HG03469 (cell line): ENCODE measurements at regions not wholly inside any gene's neighbourhood (a gene's known extent, or its start where the extent isn't known, plus 50 kb on each side); places are given as distances from the start of the nearest gene placed in this dataset.
"Not testable (repeated sequence)": the region's sequence is repeated elsewhere in the genome, so short reads cannot be mapped to it uniquely, and the experiment has no call there.

Experiments used
- ATAC-seq: cut with Tn5 transposase; IDR thresholded peaks from one replicate; pipeline ENCODE4 v1.9.1; 2021; ENCODE audit warnings: mild to moderate bottlenecking, moderate library complexity, moderate number of reproducible peaks; ENCODE audit not compliant: unreplicated experiment

DNA sequence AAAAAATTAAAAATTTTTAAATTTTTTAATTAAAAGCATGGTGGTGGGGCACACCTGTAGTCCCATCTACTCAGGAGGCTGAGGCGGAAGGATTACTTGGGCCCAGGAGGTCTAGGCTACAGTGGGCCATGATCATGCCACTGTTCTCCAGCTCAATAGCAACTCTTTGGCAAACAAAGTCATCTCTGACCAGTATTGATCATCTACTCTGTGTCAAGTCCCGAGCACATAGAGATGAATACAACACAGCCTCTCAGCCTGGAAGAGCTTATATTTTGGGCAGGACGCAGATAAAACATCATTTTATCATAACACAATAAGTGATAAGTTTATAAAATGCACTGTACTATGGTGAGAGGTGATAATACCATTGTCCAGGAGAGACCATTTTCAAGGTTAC lies 281.6 kb upstream of the GADL1 start:
- no peak for ATAC-seq

DNA sequence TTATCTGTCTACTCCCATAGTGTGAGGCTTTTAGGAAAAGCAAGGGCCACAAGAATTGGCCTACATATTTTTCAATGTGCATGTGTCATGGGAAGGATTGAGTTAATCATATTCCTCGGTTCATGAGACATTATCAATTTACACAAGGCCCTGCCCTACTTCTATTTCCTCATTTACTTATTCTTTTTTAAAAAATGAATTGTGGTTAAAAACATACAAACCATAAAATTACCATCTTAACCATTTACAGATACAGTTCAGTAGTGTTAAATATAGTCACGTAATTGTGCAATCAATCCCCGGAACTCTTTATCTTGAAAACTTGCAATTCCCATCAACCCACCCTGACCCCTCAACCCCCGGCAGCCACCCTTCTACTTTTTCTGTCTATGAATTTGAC lies 284.0 kb upstream of the GADL1 start:
- ATAC-seq = no peak

DNA sequence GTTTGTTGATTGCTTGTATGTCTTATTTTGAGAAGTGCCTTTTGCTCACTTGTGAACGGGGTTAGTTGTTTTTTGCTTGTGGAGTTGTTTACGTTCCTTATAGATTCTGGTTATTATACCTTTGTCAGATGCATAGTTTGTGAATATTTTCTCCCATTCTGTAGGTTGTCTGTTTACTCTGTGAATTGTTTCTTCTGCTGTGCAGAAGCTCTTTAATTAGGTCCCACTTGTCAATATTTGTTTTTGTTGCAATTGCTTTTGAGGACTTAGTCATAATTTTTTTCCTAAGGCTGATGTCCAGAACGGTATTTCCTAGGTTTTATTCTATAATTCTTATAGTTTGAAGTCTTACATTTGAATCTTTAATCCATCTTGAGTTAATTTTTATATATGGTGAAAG lies 285.3 kb upstream of the GADL1 start:
- ATAC-seq = no peak

DNA sequence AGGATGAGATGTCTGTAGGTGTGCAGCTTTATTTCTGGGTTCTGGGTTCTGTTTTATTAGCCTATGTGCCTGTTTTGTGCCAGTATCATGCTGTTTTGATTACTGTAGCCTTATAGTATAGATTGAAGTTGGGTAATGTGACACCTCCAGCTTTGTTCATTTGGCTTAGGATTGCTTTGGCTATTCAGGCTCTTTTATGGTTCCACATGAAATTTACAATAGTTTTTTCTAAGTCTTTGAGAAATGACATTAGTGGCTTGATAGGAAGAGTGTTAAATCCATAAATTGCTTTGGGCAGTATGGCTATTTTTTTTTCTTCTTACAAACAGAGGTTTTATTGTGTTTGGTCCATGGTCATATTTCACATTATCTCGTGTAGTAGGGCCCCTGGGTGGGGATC lies 285.8 kb upstream of the GADL1 start:
- ATAC-seq = no peak

DNA sequence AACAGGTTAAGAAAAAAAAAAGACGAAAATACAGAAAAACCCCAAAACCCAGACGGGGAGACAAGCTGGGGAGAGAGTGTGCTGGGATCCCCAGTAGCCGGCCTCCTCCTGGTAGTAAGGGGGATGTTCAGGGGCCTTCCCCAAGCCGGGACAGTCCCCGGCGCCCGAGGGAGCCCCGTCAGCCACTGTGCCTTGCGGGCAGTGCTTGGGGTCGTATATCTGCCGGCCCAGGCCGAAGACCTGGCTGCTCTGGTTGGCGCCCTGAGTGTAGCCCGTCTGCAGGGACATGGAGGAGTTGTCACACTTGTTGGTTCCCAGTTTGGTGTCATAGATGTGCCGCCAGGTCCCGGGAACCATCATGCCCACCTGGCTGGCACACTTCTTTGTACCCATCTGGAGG lies 287.2 kb upstream of the GADL1 start:
- no peak for ATAC-seq

DNA sequence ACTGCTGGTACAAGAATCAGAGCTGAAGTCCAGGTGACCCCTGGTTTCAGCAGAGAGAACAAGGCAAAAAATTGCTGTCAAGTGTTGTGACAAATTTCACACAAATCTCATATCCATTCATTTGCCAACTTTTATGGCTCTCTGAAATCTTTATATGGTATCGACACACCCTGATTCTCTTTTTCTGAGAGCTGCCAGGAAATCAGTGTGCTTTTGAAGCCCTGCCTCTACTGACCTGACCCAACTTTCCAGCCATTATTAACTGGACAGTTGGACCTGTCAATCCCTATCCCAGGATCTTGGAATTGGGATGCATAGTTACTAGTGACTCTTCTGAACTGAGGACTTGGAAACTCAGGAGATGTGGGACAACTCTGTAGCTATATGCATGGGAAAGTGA lies 288.2 kb upstream of the GADL1 start:
- ATAC-seq = no peak

DNA sequence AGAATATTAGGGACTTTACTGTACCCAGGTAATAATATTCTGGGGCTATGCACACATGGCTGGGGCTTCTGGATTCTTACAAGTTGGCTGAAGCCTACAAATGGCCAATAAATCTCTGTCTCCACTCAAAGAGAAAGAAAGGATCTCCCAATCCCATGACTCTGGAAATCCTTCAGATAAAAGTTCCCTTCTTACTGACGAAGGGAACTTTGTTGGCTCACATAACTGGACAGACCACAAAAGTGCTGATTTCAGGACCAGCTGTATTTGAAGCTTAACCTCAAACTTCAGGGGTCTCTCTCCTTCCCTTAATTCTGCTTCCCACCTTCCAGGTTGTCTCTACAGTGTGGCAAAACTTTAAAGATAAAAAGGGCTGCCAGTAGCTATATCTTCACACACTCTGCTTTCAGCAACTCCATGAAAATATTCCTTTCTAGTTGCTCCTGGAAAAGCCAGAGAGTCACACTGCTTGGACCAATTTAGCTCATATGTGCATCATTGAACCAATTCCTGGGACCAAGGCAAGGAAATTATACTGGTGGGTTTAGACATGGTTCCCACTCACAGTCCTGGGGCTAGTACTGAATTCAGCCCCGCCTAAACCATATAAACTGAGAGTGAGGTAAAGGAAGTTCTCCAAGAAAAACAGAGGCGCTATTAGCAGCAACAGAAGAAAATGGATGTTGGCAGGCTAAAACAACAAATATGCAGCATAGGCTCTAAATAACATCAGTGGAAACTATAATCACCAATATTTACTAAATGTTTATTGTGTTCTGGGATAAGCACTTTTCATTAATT lies 290.0 kb upstream of the GADL1 start:
- ATAC-seq = no peak

DNA sequence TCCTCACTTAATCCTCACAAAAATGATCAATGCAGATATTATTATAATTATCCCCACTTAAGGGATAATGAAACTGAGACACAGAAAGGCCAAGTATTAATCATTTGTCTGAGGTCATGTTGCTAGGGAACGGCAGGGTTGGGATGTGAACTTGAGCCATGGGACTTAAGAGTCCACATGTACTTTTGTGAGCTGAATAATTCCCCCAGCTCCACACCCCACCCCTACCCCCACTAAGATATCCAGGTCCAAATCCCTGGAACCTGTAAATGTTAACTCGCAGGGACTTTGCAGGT lies 290.5 kb upstream of the GADL1 start:
- ATAC-seq = no peak

DNA sequence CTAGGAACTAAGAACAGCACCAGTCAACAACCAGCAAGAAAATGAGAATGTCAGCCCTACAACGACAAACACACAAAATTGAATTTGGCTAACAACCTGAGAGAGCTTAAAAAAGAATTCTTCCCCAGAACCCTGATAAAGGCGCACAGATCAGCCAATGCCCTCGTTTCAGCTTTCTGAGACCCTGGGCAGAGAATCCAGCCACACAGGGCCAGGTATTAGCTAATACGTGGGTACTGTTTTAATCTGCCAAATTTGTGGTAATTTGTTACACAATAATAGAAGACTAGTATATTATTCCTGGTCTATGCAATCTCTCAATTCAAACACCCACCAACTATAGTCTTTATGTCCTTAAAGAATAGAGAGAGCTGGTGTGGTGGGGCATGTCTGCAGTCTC lies 291.6 kb upstream of the GADL1 start:
- ATAC-seq = no peak

DNA sequence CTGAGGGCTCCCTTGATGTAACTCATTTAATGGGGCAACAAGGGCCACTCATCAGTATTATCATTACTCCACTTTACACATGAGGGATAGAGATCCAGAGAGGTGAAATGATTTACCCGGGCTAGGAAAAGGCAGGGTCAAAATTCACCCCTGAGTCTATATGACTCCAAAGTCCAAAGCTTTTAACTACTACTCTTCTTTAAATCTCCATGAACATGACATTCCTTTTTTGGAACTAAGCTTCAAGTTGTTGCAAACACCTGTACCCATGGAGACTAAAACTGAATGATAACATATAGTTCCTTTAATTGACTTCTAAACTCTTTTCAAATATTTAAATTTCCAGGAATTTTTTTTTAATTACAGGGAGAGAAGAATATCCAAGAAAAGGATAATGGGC lies 292.9 kb upstream of the GADL1 start:
- ATAC-seq = no peak

DNA sequence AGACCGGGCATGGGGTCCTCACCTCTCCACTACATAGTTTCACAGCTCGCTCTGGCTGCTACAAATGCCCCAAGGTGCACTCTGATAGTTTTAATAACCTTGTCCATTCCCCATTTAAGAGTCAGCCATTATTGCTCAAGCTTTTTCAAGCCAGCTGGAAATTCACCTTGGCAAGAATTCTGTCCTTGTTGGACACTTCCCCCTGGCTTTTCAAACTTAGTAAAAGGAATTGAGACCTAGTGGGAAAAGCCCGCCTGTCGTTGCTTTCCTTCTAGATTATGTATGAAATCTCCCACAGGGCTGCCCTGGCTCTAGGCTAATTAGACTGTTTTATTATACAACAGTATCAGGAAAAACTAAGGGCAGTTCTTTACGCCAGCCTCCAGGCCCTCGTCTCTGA lies 293.7 kb upstream of the GADL1 start:
- ATAC-seq = no peak

DNA sequence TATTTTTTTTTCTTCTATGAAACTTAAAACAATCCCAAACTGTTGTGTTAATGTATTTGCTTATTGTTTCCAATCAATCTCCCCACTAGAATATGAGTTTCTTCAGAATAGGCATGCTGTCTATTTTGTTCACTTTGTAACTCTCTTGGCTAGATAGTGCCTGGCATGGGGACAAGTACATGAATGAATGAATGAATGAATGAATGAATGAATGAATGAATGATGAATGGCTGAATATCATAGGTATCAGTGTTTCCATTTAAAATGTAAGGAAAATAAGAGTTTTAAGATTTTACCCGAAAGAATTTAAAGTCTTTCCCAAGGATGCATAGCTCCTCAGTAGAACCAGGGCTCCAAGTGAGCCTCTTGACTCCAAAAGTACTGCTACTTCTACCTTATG lies 294.9 kb upstream of the GADL1 start:
- ATAC-seq = no peak

DNA sequence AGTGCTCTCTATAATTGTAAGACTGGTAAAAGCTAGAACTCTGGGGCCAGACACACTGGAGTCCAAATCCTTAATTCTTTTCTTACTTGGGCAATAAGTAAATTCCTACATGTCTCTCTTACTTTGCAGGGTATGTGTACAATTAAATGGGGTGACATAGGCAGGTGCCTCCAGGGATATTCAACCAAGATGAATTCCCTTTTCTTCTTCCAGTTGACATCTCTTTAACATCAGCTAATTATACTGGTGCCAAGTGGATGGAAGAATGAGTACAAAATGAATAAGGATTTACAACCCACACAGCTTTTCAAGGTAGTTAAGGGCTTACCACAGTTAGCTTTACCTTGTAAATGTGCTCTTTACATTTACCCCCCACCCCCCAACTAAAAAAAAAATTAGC lies 295.5 kb upstream of the GADL1 start:
- ATAC-seq = no peak

DNA sequence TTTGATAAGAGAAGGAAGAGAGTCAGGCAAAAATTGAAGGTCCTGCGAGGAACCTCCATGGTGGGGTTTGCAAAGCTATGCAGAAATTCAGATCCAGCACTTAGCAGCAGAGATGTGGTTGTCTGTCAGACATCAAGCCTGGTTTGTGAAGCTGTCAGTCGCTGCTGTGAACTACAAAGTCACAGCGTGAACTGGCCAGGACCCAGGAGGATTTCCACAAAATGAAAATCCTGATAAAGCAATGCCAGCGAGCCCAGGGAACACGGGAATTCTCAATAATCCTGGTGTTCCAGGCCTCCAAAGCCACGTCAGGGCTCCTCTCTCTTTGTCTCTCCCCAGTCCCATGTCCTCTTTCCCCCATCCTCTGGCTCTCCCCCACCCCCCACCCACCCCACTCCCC lies 296.9 kb upstream of the GADL1 start:
- no peak for ATAC-seq

DNA sequence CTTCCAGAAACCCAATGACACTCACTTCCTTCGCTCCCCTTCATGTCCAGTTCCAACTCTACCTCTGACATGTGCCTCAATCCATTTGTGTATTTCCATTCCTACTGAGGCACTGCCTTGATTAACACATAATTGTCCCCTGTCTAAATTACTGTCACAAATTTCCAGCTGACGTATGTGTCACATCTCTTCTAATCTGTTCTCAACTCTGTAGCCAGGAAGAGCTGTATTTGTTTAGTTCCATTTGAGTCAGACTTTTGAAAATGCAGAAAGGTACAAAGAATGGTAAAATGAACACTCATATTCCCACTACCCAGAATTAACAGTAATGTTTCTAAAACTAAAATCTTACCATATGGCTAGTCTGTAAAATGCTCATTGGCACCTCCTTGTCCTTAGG lies 299.0 kb upstream of the GADL1 start:
- ATAC-seq = no peak

DNA sequence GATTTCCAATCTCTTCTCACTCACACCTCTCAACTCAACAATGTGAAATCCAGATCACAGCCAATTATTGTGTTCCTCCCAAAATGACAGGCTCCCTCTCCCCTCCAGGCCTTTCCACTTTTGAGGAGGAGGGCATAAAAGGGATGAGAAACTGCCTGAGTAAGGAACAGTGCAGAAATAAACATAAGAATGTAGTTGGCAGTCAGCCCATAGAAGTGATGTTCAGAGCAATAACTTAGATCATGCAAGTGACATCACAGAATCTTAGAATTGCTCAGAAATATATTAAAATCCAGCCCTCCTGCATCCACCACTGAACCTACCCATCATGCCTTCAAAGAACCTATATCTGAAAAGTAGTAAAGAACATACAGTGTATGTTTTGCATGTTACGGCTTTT lies 299.4 kb upstream of the GADL1 start:
- no peak for ATAC-seq

DNA sequence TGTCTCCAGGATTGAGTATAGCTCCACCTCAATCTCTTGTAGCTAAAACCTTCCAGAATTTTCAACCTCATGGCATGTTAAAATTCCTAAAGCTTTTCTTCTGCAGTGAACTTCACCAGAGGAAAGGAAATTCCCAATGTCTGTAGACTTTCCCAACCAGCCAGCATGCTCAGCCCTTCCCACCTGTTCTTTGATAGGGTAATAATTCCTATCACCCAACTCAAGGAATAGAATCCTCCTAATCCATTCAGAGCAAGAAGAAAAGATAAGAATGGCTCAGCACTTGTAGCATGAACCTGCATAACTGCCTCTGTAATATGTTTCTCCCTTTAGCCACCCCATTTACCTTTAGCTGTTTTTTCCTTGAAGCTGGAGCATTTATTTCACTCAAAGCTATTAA lies 301.8 kb upstream of the GADL1 start:
- ATAC-seq = no peak

DNA sequence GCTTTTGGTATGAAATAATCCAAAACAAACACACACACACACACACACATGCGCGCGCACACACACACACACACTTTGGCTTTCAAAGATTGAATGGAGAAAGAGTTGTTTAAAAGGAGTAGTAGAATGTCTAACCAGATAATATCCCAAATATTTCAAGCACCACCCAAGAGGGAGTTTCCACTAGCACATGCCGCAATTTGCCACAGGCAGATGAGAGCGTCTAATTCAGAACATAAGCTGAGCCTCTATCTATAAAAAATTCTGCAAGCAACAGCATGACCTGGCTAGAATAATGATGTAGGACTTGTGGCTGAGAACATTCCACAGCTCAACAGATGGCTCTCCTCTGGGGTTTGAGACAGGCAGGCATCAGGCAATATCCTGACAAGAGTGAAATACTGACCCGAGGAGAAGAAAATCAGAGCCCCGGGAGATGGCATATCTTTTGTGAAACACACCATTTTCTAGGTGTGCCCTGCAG lies 302.5 kb upstream of the GADL1 start:
- ATAC-seq = no peak

DNA sequence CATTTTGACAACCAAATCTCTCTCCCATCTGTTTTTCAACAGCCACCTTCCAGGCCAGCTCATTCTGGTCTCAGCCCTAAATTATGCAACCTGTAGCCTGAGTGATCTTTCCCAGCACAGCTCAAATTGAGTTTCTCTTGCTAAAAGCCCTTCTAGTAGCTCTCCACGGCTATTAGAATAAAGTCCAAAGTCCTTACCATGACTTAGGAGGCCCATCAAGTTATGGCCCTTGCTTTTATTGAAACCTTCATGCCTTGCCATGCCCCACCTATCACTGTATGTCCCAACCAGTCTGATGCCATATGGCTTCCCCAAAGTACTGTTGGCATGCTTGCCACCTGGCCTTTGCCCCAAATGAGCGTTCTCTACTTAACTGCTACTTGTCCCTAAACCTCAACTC lies 303.5 kb upstream of the GADL1 start:
- ATAC-seq = no peak

DNA sequence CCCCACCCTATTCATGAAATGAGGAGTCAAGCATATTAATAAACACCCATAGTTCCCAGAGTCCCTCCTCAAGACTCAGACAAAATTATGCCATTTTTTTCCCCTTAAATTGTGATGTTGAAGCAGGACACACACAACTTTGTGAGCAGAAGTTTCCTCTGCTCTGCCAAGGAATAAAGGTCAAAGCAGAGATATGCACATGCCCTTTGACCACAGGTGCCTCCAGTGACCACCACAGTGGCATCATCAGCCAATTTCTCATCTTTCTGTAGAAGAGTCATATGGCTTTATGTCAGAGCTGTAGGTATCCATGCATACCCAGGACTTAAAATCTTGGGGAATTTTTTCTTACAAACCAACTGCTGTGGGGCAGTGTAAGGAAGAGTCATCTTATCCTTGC lies 304.4 kb upstream of the GADL1 start:
- no peak for ATAC-seq

DNA sequence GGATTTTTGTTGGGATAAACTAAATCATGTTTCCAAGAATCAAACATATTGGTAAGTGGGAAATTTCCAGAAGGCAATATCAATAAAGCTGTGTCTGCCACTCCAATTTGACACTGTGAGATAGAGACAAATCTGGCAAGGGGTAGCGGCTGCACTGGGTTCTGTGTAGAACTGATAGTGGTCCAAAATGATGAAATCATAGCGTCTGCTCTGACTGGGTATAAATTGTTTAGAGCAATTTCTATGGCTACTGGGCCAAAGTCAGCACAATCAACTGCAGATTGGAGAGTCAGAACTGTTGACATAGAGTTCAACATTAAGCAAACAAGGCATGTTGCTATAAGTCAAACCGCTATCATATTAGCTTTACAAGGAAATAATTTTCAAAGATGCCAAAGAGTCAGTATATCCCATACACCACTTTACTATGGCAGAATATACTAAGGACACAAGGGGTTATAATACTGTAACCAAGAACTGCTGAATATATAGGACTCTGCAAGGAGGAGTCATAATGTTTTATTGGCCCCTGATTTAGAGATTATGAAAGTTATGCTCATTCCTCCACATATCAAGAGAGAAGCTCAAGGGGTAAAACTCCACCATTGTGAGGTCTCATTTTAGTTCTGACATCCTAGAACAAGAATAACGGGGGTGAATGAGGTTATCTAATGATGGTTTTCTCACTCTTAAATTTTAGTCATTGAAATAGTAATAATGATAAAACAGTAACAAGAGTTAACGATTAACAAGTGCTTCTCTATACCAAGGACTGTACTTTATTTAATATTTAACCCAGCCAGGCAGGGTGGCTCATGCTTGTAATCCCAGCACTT lies 309.7 kb upstream of the GADL1 start:
- no peak for ATAC-seq

DNA sequence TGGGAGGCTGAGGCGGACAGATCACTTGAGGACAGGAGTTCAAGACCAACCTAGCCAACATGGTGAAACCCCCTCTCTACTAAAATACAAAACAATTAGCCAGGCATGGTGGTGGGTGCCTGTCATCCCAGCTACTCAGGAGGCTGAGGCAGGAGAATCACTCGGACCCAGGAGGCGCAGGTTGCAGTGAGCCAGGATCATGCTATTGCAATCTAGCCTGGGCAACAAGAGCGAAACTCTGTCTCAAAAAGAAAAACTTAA lies 310.3 kb upstream of the GADL1 start:
- not testable (repeated sequence) for ATAC-seq
